Karpas-422 (cell line): ENCODE measurements at regions not wholly inside any gene's neighbourhood (a gene's known extent, or its start where the extent isn't known, plus 50 kb on each side); places are given as distances from the start of the nearest gene placed in this dataset.

Experiments
- DNase-seq: peaks from one replicate; pipeline ENCODE4 v3.0.0-alpha.2; 2015
- H2AFZ ChIP-seq: fragments of 200-600 bp; sonication (generic); 2 replicates; pipeline ENCODE4 v1.6.1; 2014; ENCODE audit warnings: antibody characterized with exemption, low read length, mixed read lengths
- H3K27ac ChIP-seq: fragments of 200-600 bp; sonication (generic); 2 replicates; pipeline ENCODE4 v1.5.1; 2014; ENCODE audit warnings: mild to moderate bottlenecking, low read length, moderate library complexity
- H3K27me3 ChIP-seq: fragments of 200-600 bp; sonication (generic); 2 replicates; pipeline ENCODE4 v1.6.1; 2014; ENCODE audit warnings: low read length, mixed read lengths
- H3K36me3 ChIP-seq: fragments of 200-600 bp; sonication (generic); 2 replicates; pipeline ENCODE4 v1.6.1; 2014; ENCODE audit warnings: low read length, mixed read lengths; ENCODE audit not compliant: insufficient read depth
- H3K4me1 ChIP-seq: fragments of 200-600 bp; sonication (generic); 2 replicates; pipeline ENCODE4 v1.6.1; 2014; ENCODE audit warnings: mild to moderate bottlenecking, low read length, mixed read lengths
- H3K4me2 ChIP-seq: fragments of 200-600 bp; sonication (generic); 2 replicates; pipeline ENCODE4 v1.6.1; 2014; ENCODE audit warnings: low read length, low read depth, mild to moderate bottlenecking; ENCODE audit not compliant: poor library complexity, severe bottlenecking
- H3K4me3 ChIP-seq: fragments of 200-600 bp; sonication (generic); 2 replicates; pipeline ENCODE4 v1.5.1; 2014; ENCODE audit warnings: mild to moderate bottlenecking, antibody characterized with exemption, low read length, mixed read lengths
- H3K79me2 ChIP-seq: fragments of 200-600 bp; sonication (generic); 2 replicates; pipeline ENCODE4 v1.6.1; 2014; ENCODE audit warnings: mild to moderate bottlenecking, low read length, mixed read lengths
- H3K9ac ChIP-seq: fragments of 200-600 bp; sonication (generic); 2 replicates; pipeline ENCODE4 v1.6.0; 2014; ENCODE audit warnings: low read length
- H3K9me2 ChIP-seq: fragments of 200-600 bp; sonication (generic), shearing (Covaris generic); replicated peaks from 2 replicates; pipeline ENCODE4 v1.6.0; 2014; ENCODE audit warnings: mild to moderate bottlenecking, low read length, moderate library complexity; ENCODE audit not compliant: insufficient read depth
- H3K9me3 ChIP-seq: fragments of 300-700, 200-600 bp; sonication (generic); 2 replicates; pipeline ENCODE4 v1.6.1; 2014; ENCODE audit warnings: low read length, mixed read lengths
- H4K20me1 ChIP-seq: fragments of 200-600 bp; sonication (generic); 2 replicates; pipeline ENCODE4 v1.6.1; 2014; ENCODE audit warnings: mild to moderate bottlenecking, antibody characterized with exemption, low read length, low read depth; ENCODE audit not compliant: insufficient read depth

DNA sequence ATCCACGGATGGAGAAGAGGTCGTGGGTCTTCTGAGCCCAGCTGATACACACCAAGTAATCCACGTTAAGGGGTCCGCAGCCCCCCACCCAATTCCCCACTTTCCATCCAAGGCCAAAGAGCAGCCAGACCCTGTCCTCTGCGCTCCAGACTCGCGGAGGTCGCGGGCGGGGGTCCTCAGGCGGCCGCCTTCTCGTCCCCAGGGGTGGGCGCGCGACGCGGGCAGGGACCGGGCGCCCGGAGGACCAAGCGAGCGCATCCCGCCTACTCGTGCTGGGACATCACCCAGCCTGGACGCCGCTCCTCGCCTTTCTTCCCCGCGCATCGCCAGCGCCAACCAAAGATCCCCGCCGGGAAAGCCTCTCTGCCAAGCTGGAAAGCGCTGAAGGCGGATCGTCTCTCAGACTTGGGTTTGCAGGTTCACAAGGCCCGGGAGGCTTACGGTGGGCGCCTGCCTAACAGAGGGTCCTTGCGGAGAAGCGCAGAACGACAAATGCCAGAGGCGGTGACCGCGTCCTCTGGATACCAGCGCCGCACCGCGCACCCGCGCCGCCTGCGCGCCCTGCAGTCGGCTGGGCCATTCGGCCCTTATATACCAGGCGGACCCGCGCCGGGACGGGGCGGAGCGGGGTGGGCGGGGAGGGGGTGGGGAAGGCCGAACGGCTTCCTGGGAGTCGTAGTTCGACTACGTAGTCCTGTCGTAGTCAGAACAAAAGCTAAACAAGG, 471.6 kb downstream of the SOX9 start:
- DNase-seq = no peak
- no peak overlapping the region for H3K4me2 ChIP-seq
- no peaks in the 10 kb centered on the region for H3K27me3 ChIP-seq
- no peaks in the 10 kb centered on the region for H3K79me2 ChIP-seq
- H3K36me3 ChIP-seq = no peaks in the 10 kb centered on the region
- H3K4me3 ChIP-seq = no peak overlapping the region
- H2AFZ ChIP-seq = no peak overlapping the region
- H3K9ac ChIP-seq = no peak overlapping the region
- H3K27ac ChIP-seq = no peak overlapping the region
- no peaks in the 10 kb centered on the region for H4K20me1 ChIP-seq
- H3K9me3 ChIP-seq = no peaks in the 10 kb centered on the region
- H3K4me1 ChIP-seq = peaks cover 11% of the 10 kb centered on the region
- H3K9me2 ChIP-seq = no peaks in the 10 kb centered on the region

DNA sequence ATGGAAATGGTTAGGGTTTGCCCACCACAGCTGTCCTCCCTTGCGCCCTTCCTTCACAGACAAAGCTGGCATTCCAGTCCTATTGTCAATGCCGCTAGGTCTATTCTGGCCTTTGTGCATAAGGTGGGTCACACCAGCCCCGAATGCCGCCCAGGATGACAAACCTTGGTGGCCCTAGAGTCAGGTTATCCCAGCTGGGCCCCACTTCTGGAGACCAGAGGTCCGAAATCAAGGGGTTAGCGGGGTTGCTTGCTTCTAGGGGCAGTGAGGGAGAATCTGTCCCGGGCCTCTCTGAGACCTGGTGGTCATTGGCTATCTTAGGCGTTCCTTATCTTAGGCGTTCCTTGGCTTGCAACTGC, 472.1 kb downstream of the SOX9 start:
- Histone ChIP-seq H3K4me1 (peaks cover 12% of the 10 kb centered on the region), H2AFZ (no peak overlapping the region), H3K4me3 (no peak overlapping the region), H3K4me2 (no peak overlapping the region), H3K27ac (no peak overlapping the region), H3K9me3 (no peaks in the 10 kb centered on the region), H4K20me1 (no peaks in the 10 kb centered on the region), H3K9ac (no peak overlapping the region), H3K36me3 (no peaks in the 10 kb centered on the region), H3K27me3 (no peaks in the 10 kb centered on the region), H3K9me2 (no peaks in the 10 kb centered on the region), H3K79me2 (no peaks in the 10 kb centered on the region)
- no peak for DNase-seq

DNA sequence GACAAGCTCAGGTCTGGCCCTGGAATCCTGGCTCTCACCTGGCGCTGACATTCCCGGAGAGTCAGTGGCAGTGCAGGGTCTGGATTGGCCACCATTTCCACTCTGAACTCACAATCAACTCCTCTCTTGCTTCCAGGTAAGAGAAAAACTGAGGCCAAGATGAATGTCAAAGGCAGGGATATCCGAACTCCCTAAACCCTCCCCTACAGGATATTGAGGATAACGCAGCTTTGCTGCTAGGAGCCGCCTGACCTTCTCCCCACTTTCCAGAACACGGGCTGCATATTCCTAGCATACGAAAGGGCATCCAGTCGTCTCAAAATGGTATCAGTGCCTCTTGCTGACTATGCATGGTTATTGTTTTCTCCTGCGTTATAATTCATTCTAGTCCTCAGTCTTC, 473.4 kb downstream of the SOX9 start:
- Histone ChIP-seq H3K4me2 (no peak overlapping the region), H3K4me1 (peaks cover 18% of the 10 kb centered on the region), H3K9ac (no peak overlapping the region)

More for the DNA sequence above, 473.4 kb downstream of the SOX9 start:
- no peaks in the 10 kb centered on the region for H3K79me2 ChIP-seq
- no peak overlapping the region for H3K27ac ChIP-seq
- no peak overlapping the region for H2AFZ ChIP-seq
- no peaks in the 10 kb centered on the region for H4K20me1 ChIP-seq
- H3K9me3 ChIP-seq = no peaks in the 10 kb centered on the region
- DNase-seq = no peak
- H3K27me3 ChIP-seq = no peaks in the 10 kb centered on the region
- H3K9me2 ChIP-seq = no peaks in the 10 kb centered on the region
- H3K36me3 ChIP-seq = no peaks in the 10 kb centered on the region
- H3K4me3 ChIP-seq = no peak overlapping the region
